Keratinocyte (primary cell): ENCODE measurements at regions not wholly inside any gene's neighbourhood (a gene's known extent, or its start where the extent isn't known, plus 50 kb on each side); places are given as distances from the start of the nearest gene placed in this dataset.

Experiments
- EZH2 ChIP-seq: IDR thresholded peaks from one replicate; pipeline ENCODE4 v1.6.1; 2012; ENCODE audit warnings: inconsistent platforms, mild to moderate bottlenecking, low read length, moderate library complexity
- TF ChIP-seq, protein P1 (sequence below), 3 experiments: IDR thresholded peaks in 1 of 3; conservative IDR thresholded peaks in 1 of 3; optimal IDR thresholded peaks in 1 of 3; 2 replicates in 2 of 3; 3 replicates in 1 of 3; pipeline versions ENCODE3 to v1.5.1; 2011; ENCODE audit warnings: low read length in 3 of 3, mild to moderate bottlenecking in 3 of 3, moderate library complexity in 2 of 3, control low read depth in 1 of 3, inconsistent platforms in 1 of 3; ENCODE audit not compliant: insufficient read depth in 2 of 3; ENCODE audit errors: extremely low read depth in 1 of 3

DNA sequence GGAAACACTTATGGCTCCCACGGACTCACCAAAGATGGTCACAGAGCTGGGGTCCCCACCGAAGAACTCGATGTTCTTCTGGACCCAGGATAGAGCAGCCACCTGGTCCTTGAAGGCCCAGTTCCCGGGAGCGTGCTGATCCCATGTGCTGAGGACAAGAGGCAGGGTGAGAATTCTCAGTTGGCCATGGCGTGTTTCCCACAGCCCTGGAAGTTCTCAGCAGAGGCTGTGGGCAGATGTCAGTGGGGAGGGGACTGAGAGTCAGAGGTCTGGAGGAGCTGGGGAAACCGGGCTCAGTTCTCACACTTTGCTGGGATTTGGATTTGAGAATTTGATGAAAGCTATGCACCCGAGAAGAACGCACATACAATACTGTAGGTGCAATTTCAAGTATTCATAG is 193.3 kb downstream of the BCR start:
- TF ChIP-seq, protein P1, sequence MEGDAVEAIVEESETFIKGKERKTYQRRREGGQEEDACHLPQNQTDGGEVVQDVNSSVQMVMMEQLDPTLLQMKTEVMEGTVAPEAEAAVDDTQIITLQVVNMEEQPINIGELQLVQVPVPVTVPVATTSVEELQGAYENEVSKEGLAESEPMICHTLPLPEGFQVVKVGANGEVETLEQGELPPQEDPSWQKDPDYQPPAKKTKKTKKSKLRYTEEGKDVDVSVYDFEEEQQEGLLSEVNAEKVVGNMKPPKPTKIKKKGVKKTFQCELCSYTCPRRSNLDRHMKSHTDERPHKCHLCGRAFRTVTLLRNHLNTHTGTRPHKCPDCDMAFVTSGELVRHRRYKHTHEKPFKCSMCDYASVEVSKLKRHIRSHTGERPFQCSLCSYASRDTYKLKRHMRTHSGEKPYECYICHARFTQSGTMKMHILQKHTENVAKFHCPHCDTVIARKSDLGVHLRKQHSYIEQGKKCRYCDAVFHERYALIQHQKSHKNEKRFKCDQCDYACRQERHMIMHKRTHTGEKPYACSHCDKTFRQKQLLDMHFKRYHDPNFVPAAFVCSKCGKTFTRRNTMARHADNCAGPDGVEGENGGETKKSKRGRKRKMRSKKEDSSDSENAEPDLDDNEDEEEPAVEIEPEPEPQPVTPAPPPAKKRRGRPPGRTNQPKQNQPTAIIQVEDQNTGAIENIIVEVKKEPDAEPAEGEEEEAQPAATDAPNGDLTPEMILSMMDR (optimal IDR thresholded peaks at IDR 0.05 in 1 of 3, IDR thresholded peaks at IDR 0.05 in 1 of 3, conservative IDR thresholded peaks at IDR 0.05 in 1 of 3; ENCODE audit: extremely low read depth in 1 of 3, insufficient read depth in 2 of 3, low read length in 3 of 3) = no peak
- no peak for TF ChIP-seq EZH2
